Medulla oblongata (tissue), 1 donor: ENCODE measurements at regions not wholly inside any gene's neighbourhood (a gene's known extent, or its start where the extent isn't known, plus 50 kb on each side); places are given as distances from the start of the nearest gene placed in this dataset.
"Not testable (repeated sequence)": the region's sequence is repeated elsewhere in the genome, so short reads cannot be mapped to it uniquely, and the experiment has no call there.

Source experiments
- DNase-seq: peaks from one replicate; pipeline ENCODE4 v3.0.0-alpha.2; 2015; ENCODE audit errors: extremely low spot score

DNA sequence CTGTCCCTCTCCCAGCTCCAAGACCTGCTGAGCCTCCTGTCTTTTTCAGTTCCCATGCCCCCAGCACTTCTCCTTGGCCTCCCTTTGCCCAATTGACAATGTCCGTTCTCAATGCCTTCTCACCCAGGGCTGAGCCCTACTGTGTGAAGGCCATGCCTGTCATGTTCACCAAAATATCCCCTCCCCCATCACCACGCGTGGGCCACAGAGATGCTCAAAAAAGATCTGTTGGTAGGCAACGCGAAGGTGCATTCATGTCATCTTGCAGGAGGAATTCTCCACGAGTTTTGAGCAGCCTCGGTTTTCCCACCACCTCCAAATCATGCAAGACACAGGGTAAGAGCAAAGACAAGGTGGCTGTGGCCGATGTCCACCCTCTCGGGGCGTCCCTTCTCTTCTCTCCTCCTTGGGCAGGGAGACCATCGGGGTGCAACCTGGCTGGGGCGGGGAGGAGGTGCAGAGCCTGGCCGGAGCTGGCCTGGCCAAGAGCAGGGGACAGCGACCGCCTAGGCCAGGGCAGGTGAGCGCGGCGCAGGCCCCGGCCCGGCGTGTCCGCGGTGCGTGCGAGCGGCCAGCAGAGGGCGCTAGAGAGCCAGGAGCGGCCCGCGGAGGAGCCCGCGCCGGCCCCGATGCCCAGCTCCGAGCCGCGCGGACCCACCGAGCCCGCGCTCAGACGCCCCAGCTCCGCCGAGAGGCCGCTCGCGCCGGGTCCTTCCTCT lies 56.3 kb upstream of the KRTAP5-11 start:
- DNase-seq, result peak; percentile 11

DNA sequence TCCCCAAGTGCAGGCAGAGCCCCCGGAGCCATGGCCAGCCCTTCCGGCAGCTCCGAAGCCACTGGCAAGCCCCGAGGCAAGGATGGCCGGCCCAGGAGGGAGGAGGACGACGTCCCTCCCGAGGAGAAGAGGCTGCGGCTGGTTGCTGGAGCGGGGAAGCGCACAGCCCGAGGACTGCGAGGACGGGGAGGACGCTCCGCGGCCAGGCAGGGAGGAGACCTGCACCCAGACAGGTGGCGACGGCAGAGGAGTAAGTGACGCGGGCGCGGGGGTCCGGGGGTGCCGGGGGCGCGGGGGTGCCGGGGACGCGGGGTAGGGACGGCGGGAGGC lies 56.8 kb upstream of the KRTAP5-11 start:
- DNase-seq, result not testable (repeated sequence)

DNA sequence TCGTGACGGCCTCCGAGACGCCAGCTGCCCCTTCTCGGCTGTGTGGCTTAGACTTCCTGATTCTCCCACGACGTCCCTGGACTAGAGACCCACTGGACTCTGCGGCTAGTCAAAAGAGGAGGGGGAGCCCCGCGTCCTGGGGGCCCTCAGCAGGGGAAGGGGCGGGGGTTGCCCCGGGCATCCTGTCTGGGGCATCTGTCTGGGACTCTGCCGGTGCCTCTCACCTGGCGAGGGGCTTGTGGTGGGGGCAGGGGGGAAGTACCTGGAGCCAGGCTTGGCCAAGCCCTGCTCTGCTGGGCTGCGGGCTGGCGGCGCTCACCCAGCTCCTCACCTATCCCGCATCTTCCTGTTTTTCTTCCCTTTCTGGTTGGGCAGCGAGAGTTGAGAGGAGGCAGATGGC lies 57.2 kb upstream of the KRTAP5-11 start:
- not testable (repeated sequence) for DNase-seq

DNA sequence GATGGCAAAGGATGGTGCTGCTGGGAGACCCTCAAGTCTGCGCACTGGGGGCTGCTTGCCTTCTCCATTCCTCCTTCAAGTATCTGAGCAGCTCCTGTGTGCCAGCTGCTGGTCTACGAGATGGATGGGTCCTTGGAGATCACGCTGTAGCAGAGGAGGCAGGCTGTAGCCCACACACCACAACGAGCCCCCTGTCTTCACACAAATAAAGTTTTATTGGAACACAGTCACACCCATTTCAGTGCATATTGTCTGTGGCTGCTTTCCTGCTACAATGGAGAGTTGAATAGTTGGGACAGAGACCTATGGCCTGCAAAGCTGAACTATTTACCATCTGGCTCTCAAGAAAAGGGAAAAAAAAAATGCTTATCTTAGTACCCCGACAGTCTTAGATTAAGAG lies 64.4 kb upstream of the KRTAP5-11 start:
- DNase-seq, result not testable (repeated sequence)

DNA sequence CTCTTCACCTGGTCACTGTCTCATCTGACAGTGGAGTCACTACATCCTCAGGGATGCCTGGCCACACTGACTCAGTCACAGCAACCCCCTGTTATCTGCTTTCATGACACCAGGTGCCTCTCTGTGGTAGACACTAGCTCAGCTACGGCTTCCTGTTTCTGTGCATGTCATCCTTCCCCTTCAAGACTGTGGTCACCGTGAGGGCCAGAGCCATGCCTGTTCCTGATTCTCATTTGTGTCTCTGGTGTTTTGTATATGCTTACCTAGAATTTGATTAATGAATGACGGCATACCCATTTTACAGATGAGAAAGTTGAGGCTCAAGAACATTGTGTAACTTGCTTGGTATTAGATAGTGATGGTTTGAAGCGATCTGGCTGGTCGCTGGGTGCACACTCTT lies 70.3 kb upstream of the KRTAP5-11 start:
- DNase-seq, result not testable (repeated sequence)

DNA sequence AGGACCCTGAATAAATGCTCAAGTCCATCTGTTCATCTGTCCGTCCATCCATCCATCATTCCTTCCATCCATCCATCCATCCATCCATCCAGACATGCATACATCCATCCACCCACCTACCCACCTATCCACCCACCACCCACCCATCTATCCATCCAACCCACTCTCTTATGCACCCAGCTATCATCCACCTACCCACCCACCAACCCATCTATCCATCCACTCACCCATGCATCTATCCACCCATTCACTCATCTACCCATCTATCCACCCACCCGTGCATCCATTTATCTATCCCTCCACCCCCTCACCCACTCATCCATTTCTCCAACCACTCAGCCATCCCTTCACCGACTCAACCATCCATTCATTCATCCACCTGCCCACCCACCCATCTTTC lies 71.7 kb upstream of the KRTAP5-11 start:
- DNase-seq, result not testable (repeated sequence)

DNA sequence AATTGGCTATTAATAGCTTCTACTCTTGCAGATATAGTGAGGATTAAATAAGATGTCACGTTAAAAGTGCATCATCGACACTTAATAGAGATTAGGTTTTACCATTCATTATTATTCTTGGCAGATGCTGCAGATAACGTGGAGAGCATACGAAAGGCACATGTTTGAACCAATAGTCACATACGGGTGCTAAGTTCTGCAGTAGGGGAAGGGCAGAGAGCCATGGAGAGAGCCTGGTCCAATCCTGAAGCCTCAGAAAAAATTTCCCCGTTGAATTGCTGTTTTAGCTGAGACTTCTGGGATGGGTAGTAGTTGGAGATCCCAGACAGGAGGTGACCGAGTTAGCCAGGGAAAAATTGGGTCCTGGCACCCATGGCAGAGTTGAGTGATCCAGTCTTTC lies 72.4 kb upstream of the KRTAP5-11 start:
- not testable (repeated sequence) for DNase-seq

DNA sequence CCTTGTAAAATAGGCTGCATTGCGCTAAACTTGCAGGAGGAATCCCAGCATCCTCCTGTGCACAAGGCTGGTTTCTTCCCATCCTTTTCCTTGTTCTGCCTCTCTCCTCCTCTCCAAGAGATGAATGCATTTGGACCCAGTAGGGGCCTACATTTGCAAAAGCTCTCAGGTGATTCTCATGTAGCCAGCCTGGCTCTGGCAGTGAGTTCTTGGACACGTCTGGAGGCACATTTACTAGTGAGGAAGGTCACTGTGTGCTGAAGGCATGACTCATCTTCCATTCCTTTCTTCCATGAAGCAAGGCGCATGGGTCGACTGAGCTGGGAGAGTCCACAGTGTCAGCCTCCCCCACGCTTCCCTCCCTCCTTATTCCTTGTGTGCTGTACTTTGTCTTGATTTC lies 73.8 kb upstream of the KRTAP5-11 start:
- DNase-seq, result not testable (repeated sequence)

DNA sequence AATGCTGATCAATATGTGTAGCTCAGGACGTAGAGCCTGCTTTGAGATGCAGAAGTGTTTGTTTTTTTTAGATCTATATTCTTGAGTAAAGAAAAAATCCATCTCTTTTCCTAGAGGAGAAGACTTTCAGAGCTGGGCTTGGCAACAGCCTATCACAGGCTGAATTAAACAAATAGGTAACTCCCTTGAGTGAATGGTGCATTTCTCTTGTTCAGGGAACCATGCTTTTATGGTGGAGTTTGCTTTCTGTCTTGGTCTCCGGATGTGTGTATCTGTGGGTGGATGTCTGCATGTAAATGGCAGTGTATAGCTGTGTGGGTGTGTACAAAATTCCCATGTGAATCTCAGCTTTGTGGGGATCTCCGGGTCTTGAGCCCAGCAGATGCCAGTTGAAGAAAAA lies 82.3 kb upstream of the KRTAP5-11 start:
- DNase-seq, result not testable (repeated sequence)

DNA sequence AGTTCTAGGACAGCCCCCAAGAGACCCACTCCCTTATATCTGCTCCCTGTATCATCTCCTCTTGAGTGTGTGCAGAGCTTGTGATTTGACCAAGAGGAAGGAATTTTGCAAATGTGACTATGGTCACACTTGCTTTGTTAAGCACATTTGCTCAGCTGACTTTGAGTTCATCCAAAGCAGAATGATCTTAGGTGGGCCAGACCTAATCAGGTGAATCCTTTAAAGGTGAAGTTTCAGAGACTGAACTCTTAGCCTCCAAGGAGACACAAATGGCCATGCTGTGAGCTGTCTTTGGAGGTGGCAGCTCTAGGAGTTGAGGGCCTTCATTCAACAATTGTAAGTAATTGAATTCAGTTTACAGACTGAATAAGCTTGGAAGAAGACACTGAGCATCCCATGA lies 115.4 kb upstream of the KRTAP5-11 start:
- not testable (repeated sequence) for DNase-seq

DNA sequence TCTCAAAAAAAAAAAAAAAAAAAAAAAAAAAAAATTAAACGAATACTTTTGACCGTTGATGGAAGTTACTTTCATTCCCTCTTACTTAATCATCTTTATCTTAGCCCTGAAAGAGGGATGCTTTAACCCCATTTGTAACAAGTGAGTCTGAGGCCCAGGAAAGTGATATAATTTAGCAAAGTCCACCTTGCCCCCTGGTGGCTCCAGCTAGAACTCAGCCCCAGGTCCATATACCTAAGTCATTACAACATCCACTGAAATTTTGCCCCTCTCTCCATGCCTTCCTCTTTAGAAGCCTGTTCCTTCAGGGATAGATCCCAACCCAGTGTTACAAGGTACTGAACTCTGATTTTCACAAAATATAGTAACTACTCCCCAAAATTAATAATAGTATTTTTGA lies 116.3 kb upstream of the KRTAP5-11 start:
- not testable (repeated sequence) for DNase-seq

DNA sequence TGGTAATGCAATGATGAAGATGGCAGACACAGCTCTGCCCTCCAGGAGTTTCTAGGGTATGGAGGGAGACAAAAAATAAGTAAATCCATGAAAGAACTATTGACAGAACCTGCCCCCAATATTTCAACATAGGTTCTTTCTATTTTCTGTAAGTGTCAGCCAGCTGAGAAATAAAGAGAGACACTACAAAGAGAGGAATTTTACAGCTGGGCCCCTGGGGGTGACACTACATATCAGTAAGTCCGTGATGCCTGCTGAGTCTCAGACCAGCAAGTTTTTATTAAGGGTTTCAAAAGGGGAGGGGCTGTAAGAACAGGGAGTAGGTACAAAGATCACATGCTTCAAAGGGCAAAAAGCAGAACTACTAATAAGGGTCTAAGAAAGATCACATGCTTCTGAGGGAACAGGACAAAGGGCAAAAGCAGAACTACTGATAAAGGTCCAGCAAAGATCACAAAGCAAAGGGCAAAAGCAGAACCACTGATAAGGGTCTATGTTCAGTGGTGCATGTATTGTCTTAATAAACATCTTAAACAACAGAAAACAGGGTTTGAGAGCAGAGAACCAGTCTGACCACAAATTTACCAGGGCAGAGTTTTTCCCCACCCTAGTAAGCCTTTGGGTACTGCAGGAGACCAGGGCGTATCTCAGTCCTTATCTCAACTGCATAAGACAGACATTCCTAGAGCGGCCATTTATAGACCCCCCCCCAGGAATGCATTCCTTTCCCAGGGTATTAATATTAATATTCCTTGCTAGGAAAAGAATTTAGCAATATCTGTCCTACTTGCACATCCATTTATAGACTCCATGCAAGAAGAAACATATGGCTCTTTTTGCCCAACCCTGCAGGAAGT lies 119.0 kb upstream of the KRTAP5-11 start:
- DNase-seq, result not testable (repeated sequence)

DNA sequence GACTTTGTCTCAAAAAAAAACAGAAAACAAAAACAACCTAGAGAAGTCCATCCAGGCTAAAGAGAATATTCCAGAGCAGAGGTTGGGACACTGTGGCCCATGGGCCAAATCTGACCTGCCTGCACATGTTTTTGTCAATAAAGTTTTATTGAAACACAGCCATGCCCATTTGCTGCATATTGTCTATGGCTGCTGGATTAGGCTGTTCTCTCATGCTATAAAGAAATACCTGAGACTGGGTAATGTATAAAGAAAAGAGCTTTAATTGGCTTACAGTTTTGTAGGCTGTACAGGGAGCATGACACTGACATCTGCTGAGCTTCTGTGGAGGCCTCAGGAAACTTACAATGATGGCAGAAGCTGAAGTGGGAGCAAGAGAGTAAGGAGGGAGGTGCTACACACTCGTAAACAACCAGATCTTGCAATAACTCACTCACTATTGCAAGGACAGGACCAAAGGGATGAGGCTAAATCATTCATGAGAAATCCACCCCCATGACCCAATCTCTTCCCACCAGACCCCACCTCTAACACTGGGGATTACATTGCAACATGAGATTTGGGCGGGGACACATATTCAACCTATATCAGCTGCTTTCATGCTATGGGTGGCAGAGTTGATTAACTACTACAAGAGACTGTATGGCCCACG lies 122.5 kb upstream of the KRTAP5-11 start:
- not testable (repeated sequence) for DNase-seq

DNA sequence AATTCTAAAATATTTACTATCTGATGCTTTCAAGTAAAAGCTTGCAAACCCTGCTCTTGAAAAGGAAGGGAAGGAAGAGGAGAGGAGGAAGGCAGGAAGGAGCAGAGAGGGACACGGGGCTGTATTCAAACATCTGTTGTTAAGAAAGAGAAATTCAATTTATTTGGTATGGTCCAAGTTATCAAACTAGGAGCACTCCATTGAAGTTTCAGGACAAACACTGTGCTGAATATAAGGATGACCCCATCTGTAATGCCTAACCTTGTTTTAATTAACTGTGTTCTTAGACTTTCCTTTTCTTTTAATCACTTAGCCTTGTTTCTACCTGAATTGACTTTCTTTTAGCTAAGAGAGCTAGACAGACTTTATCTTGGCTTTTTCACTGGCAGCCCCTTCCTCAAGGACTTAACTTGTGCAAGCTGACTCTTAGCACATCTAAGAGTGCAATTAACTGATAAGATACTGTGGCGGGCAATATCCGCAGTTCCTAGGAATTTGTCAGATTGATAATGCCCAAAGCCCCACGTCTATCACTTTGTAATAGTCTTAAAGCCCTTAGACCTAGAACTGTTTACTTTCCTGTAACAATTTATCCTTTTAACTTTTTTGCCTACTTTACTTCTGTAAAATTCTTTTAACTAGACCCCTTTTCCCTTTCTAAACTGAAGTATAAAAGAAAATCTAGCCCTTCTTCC lies 123.2 kb upstream of the KRTAP5-11 start:
- DNase-seq, result not testable (repeated sequence)

DNA sequence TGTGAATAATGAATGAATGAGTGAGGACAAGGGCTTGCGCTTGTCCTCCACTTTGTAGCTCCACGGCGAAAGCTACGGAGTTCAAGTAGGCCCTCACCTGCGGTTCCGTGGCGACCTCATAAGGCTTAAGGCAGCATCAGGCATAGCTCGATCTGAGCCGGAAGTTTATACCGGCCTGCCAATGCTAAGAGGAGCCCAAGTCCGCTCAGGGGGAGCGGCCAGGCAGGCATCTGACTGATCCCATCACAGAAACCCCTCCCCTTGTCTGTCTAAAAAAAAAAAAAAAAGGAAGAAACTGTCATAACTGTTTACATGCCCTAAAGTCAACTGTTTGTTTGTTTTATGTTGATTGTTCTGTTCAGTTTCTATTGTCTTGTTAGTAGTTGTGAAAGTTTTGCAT lies 124.4 kb upstream of the KRTAP5-11 start:
- DNase-seq, result not testable (repeated sequence)

DNA sequence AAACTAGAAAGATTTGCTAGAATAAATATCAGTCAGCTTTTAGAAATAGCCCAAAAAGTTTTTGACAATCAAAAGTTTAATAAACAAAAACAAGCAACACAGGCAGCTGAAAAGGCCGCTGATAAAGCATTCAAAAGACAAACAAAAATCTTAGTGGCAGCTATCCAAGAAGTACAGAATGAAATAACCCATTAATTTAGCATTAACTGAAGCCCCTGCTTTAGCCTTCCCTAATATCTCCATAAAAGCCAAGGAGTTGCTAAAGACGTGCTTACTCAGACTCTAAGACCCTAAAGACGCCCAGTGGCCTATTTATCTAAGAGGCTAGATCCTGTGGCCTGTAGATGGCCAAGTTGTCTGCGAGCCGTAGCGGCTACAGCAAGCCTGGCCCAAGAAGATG lies 123.5 kb upstream of the DEFB108B start:
- DNase-seq, result not testable (repeated sequence)

DNA sequence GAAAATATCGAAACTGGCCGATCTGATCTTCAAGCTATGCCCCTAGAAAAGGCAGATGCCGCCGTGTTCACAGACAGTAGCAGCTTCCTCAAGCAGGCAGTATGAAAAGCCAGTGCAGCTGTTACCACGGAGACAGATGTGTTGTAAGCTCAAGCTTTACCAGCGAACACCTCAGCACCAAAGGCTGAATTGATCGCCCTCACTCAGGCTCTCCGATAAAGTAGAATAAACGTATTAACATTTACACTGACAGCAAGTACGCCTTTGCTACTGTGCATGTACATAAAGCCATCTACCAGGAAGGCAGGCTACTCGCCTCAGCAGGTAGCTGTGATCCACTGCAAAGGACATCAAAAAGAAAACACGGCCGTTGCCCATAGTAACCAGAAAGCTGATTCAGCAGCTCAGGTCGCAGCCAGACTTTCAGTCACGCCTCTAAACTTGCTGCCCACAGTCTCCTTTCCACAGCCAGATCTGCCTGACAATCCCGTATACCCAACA lies 122.8 kb upstream of the DEFB108B start:
- DNase-seq, result not testable (repeated sequence)

DNA sequence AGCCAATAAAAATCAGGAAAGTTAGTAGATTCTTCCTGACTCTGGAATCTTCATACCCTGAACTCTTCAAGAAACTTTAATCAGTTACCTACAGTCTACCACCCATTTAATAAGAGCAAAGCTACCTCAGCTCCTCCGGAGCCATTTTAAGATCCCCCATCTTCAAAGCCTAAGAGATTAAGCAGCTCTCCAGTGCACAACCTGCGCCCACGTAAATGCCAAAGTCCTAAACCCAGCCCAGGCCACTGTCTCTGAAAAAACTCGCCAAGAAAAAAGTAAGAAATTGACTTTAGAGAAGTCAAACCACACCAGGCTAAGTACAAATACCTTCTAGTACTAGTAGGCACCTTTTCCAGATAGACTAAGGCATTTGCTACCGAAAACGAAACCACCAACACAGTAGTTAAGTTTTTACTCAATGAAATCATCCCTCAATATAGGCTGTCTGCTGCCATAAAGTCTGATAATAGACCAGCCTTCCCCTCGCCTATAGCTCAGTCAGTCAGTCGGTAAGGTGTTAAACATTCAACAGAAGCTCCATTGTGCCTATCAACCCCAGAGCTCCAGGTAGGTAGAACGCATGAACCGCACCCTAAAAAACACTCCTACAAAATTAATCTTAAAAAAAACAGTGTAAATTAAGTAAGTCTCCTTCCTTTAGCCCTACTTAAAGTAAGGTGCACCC lies 122.2 kb upstream of the DEFB108B start:
- DNase-seq, result not testable (repeated sequence)

DNA sequence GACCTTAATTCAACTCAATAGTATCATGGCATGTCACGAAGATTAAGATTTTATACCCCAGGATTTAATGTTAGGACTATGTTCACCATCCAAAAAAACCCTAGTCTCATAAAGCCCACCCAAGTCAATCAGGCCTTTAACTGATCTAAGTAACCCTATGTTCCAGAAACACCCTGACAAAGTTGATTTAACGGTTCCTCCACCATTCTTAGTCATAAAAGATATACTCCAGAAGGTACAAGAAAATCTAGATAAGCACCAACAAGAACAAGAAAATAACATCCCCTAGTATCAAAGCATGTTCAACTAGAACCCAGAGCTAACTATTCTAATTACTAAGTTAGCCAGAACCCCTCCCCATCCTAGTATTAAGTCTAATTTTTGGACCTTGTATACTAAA lies 120.7 kb upstream of the DEFB108B start:
- DNase-seq, result not testable (repeated sequence)

DNA sequence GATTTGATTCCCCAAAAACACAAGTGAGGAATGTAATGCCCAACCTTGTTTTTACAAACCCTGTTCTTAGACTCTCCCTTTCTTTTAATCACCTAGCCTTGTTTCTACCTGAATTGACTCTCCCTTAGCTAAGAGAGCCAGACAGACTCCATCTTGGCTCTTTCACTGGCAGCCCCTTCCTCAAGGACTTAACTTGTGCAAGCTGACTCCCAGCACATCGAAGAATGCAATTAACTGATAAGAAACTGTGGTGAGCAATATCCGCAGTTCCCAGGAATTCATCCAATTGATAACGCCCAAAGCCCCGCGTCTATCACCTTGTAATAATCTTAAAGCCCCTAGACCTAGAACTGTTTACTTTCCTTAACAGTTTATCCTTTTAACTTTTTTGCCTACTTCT lies 120.2 kb upstream of the DEFB108B start:
- not testable (repeated sequence) for DNase-seq

DNA sequence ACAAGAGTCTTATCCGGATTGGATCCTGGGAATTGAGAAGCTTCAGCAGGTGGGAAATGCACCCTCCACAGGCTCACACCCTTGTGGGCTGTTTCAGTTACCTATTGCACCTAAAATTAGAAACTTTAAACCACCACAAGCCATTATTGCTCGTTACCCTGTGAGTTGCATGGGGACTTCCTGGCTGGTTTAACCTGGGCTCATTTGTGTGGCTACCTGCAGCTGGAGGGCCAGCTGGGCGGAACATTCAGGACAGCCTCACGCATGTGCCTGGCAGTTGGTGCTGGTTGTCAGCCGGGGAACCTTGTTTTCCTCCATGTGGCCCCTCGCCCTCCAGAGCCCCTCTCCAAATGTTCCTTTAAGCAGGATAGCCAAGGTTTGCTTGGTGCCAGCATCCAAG lies 118.5 kb upstream of the DEFB108B start:
- DNase-seq, result not testable (repeated sequence)
